ENCODE measurements at regions not wholly inside any gene's neighbourhood (a gene's known extent, or its start where the extent isn't known, plus 50 kb on each side); places are given as distances from the start of the nearest gene placed in this dataset.

GRCh38 chr10:9028231-9028630 lies 973.7 kb downstream of the GATA3 start:
- no peak for ATAC-seq

More at GRCh38 chr10:9028231-9028630, 973.7 kb downstream of the GATA3 start:
- Histone ChIP-seq H3K27me3 (ENCODE audit: insufficient read depth, low read length) (no peaks in the 10 kb centered on the region), H3K4me2 (ENCODE audit: low read length) (no peak overlapping the region), H3K9me3 (ENCODE audit: control insufficient read depth in 1 of 2, insufficient read depth in 1 of 2, low read depth in 1 of 2, low read length in 2 of 2) (peaks cover 7 to 22% of the 10 kb centered on the region in 2 experiments; a peak in 2 of 4 replicates), H3K4me1 (ENCODE audit: control insufficient read depth in 1 of 2, insufficient read depth in 2 of 2, low read length in 2 of 2) (no peaks in the 10 kb centered on the region), H3K36me3 (ENCODE audit: control insufficient read depth in 1 of 2, insufficient read depth in 2 of 2, low read length in 2 of 2) (no peaks in the 10 kb centered on the region), H3K4me3 (replicated peaks in 1 of 2; ENCODE audit: low read depth in 1 of 2, low read length in 2 of 2) (no peak overlapping the region), H3K9ac (ENCODE audit: low read length) (no peak overlapping the region), H4K20me1 (ENCODE audit: insufficient read depth) (no peaks in the 10 kb centered on the region), H3K79me2 (ENCODE audit: insufficient read depth, low read length) (no peaks in the 10 kb centered on the region), H3K9me2 (ENCODE audit: insufficient read depth) (no peaks in the 10 kb centered on the region), H2AFZ (ENCODE audit: low read depth, low read length, poor library complexity, severe bottlenecking) (no peak overlapping the region), H3K27ac (ENCODE audit: low read depth, low read length) (no peak overlapping the region)
- ChIA-PET CTCF (no interaction called here), POLR2A (no interaction called here), RAD21 (ENCODE audit: low non-redundant PET in 1 of 2, low total read pairs in 2 of 2, uncharacterized antibody in 2 of 2, unreplicated experiment in 2 of 2) (no interaction called here)
- BruUV-seq (replicated peaks): no TSS peak
- intact Hi-C loops (cut with micrococcal nuclease): no loop called here
- TF ChIP-seq CBX3 (IDR thresholded peaks at IDR 0.05; ENCODE audit: low read depth) (no peak), ZFX (IDR thresholded peaks at IDR 0.05) (no peak), ATF3 (IDR thresholded peaks at IDR 0.05) (no peak), ZBTB33 (IDR thresholded peaks at IDR 0.05; ENCODE audit: extremely low read depth, insufficient replicate concordance, low read length) (no peak), CEBPB (IDR thresholded peaks at IDR 0.05; ENCODE audit: low read depth) (no peak), JUND (IDR thresholded peaks at IDR 0.05) (no peak), POLR2AphosphoS5 (IDR thresholded peaks at IDR 0.05; ENCODE audit: low read depth, low read length) (no peak), POLR2A (IDR thresholded peaks at IDR 0.05; ENCODE audit: borderline replicate concordance, extremely low read depth, insufficient read depth, insufficient read length) (no peak), EZH2phosphoT487 (IDR thresholded peaks at IDR 0.05; ENCODE audit: borderline replicate concordance) (no peak), EZH2 (IDR thresholded peaks at IDR 0.05) (no peak), ZNF274 (IDR thresholded peaks at IDR 0.05; ENCODE audit: low read depth, low read length) (no peak)
- no peak for DNase-seq (ENCODE audit: low read depth, low spot score)

All from HCT116 (cell line).